ENCODE measurements at regions not wholly inside any gene's neighbourhood (a gene's known extent, or its start where the extent isn't known, plus 50 kb on each side); places are given as distances from the start of the nearest gene placed in this dataset.

DNA sequence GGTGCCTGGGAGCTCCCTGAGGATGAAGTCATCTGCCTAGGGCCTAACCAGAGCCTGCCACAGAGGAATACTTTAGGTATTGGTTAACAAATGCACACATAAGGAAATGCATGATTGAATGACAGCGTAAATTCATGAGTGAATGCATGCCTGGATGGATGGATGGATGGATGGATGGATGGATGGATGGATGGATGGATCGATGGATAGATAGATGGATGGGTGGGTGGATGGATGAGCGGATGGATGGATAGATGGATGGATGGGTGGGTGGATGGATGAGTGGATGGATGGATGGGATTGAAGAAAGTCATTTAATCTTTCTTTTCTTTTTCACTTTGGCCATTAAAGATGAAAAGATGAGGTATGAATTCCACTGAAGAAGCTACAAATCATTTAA is 111.9 kb upstream of the SIRPG start:
- no peaks in the 10 kb centered on the region for H3K79me2 ChIP-seq (ENCODE audit: low read length)
- H4K20me1 ChIP-seq (ENCODE audit: insufficient read depth, low read length) = no peaks in the 10 kb centered on the region
- TF ChIP-seq, protein P1, sequence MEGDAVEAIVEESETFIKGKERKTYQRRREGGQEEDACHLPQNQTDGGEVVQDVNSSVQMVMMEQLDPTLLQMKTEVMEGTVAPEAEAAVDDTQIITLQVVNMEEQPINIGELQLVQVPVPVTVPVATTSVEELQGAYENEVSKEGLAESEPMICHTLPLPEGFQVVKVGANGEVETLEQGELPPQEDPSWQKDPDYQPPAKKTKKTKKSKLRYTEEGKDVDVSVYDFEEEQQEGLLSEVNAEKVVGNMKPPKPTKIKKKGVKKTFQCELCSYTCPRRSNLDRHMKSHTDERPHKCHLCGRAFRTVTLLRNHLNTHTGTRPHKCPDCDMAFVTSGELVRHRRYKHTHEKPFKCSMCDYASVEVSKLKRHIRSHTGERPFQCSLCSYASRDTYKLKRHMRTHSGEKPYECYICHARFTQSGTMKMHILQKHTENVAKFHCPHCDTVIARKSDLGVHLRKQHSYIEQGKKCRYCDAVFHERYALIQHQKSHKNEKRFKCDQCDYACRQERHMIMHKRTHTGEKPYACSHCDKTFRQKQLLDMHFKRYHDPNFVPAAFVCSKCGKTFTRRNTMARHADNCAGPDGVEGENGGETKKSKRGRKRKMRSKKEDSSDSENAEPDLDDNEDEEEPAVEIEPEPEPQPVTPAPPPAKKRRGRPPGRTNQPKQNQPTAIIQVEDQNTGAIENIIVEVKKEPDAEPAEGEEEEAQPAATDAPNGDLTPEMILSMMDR (IDR thresholded peaks at IDR 0.05; ENCODE audit: low read depth, low read length) = no peak
- TF ChIP-seq EZH2phosphoT487 (IDR thresholded peaks at IDR 0.05; ENCODE audit: low read depth) = no peak
- H3K4me2 ChIP-seq (ENCODE audit: low read length) = no peak overlapping the region
- no peak overlapping the region for H3K4me3 ChIP-seq (ENCODE audit: low read length)
- no peaks in the 10 kb centered on the region for H3K9me3 ChIP-seq (ENCODE audit: insufficient read depth, low read length)
- H3K9ac ChIP-seq (ENCODE audit: low read length) = no peak overlapping the region
- peaks cover 13% of the 10 kb centered on the region for H3K27me3 ChIP-seq (ENCODE audit: low read depth, low read length)
- H3K4me1 ChIP-seq (ENCODE audit: low read length) = peaks cover 6% of the 10 kb centered on the region; the same call in 1 of the 2 replicates
- no peaks in the 10 kb centered on the region for H3K36me3 ChIP-seq (replicated peaks; ENCODE audit: low read depth, low read length)
- no peak overlapping the region for H2AFZ ChIP-seq (ENCODE audit: low read depth, low read length)
- no peak overlapping the region for H3K27ac ChIP-seq (ENCODE audit: low read length)

GRCh38 chr20:1766731-1767130 is 109.2 kb upstream of the SIRPG start:
- Histone ChIP-seq H3K27me3 (ENCODE audit: low read depth, low read length) (peaks cover 13% of the 10 kb centered on the region), H3K4me2 (ENCODE audit: low read length) (no peak overlapping the region), H3K9ac (ENCODE audit: low read length) (no peak overlapping the region), H3K4me1 (ENCODE audit: low read length) (peaks cover 13% of the 10 kb centered on the region), H3K4me3 (ENCODE audit: low read length) (no peak overlapping the region), H4K20me1 (ENCODE audit: insufficient read depth, low read length) (no peaks in the 10 kb centered on the region), H3K36me3 (replicated peaks; ENCODE audit: low read depth, low read length) (no peaks in the 10 kb centered on the region), H3K27ac (ENCODE audit: low read length) (no peak overlapping the region), H2AFZ (ENCODE audit: low read depth, low read length) (no peak overlapping the region), H3K9me3 (ENCODE audit: insufficient read depth, low read length) (no peaks in the 10 kb centered on the region), H3K79me2 (ENCODE audit: low read length) (no peaks in the 10 kb centered on the region)
- TF ChIP-seq, protein P1 (IDR thresholded peaks at IDR 0.05; ENCODE audit: low read depth, low read length) = no peak
- no peak for TF ChIP-seq EZH2phosphoT487 (IDR thresholded peaks at IDR 0.05; ENCODE audit: low read depth)

DNA sequence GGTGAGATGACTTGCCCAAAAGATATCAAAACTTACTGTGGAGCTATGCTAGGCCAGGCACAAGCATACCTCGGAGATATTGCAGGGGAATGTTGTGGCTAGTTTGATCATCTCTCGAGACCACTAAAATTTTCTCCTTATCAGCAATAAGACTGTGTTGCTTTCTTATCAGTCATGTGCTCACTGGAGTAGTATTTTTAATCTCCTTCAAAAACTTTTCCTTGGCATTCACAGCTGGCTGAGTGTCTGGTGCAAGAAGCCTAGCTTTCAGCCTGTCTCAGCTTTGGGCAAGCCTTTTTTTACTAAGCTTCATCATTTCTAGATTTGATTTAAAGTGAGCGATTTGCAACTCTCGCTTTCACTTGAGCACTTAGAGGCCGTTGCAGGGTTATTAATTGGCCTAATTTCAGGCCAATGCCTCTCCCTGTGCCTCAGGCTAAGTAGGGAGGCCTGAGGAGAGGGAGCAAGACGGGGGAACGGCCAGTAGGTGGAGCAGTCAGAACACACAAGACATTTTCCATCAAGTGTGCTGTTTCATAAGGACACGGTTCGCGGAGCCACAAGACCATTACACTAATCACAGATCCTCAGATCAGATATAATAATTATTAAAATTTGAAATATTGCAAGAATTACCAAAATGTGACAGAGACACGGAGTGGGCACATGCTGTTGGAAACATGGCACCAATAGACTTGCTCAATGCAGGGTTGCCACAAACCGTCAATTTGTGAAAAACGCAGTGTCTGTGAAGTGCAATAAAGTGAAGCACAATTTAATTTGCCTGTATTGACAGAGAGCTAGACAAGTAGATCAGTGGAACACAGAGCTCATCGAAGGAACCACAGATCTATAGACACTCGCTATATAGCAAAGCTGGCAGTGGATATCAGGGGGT is 106.8 kb upstream of the SIRPG start:
- Histone ChIP-seq H3K36me3 (replicated peaks; ENCODE audit: low read depth, low read length) (no peaks in the 10 kb centered on the region), H2AFZ (ENCODE audit: low read depth, low read length) (0 out of 2 replicates have a peak overlapping the region, but pooled peaks have one; percentile 29), H3K4me2 (ENCODE audit: low read length) (peak overlapping the region; percentile 76), H3K79me2 (ENCODE audit: low read length) (no peaks in the 10 kb centered on the region), H3K4me3 (ENCODE audit: low read length) (peak overlapping the region; percentile 59), H3K27me3 (ENCODE audit: low read depth, low read length) (peaks cover 18% of the 10 kb centered on the region), H3K9me3 (ENCODE audit: insufficient read depth, low read length) (no peaks in the 10 kb centered on the region), H3K27ac (ENCODE audit: low read length) (no peak overlapping the region), H3K9ac (ENCODE audit: low read length) (no peak overlapping the region), H4K20me1 (ENCODE audit: insufficient read depth, low read length) (no peaks in the 10 kb centered on the region), H3K4me1 (ENCODE audit: low read length) (peaks cover 13% of the 10 kb centered on the region)
- TF ChIP-seq, protein P1 (IDR thresholded peaks at IDR 0.05; ENCODE audit: low read depth, low read length) = peak; percentile 90
- TF ChIP-seq EZH2phosphoT487 (IDR thresholded peaks at IDR 0.05; ENCODE audit: low read depth) = no peak

GRCh38 chr20:1761598-1761997 is 104.0 kb upstream of the SIRPG start:
- H3K27me3 ChIP-seq (ENCODE audit: low read depth, low read length) = peaks cover 16% of the 10 kb centered on the region
- H3K4me1 ChIP-seq (ENCODE audit: low read length) = peaks cover 23% of the 10 kb centered on the region
- no peaks in the 10 kb centered on the region for H3K79me2 ChIP-seq (ENCODE audit: low read length)
- TF ChIP-seq, protein P1 (IDR thresholded peaks at IDR 0.05; ENCODE audit: low read depth, low read length) = no peak
- no peak for TF ChIP-seq EZH2phosphoT487 (IDR thresholded peaks at IDR 0.05; ENCODE audit: low read depth)
- H2AFZ ChIP-seq (ENCODE audit: low read depth, low read length) = no peak overlapping the region
- H3K4me3 ChIP-seq (ENCODE audit: low read length) = no peak overlapping the region
- H3K4me2 ChIP-seq (ENCODE audit: low read length) = no peak overlapping the region
- no peak overlapping the region for H3K9ac ChIP-seq (ENCODE audit: low read length)
- no peaks in the 10 kb centered on the region for H3K9me3 ChIP-seq (ENCODE audit: insufficient read depth, low read length)
- no peaks in the 10 kb centered on the region for H4K20me1 ChIP-seq (ENCODE audit: insufficient read depth, low read length)
- no peak overlapping the region for H3K27ac ChIP-seq (ENCODE audit: low read length)
- H3K36me3 ChIP-seq (replicated peaks; ENCODE audit: low read depth, low read length) = no peaks in the 10 kb centered on the region
